WTC11 (cell line): ENCODE measurements at regions not wholly inside any gene's neighbourhood (a gene's known extent, or its start where the extent isn't known, plus 50 kb on each side); places are given as distances from the start of the nearest gene placed in this dataset.

Experiments used
- ATAC-seq: fragments of 200-7000 bp; cut with Tn5 transposase; 2 replicates; pipeline ENCODE4 v1.10.0; 2021; ENCODE audit warnings: mild to moderate bottlenecking, moderate library complexity
- CTCF ChIA-PET: fragments of 300-600 bp; sonication (Branson Sonifier 250); formaldehyde crosslinking; loops from one replicate; lab custom pipeline; 2021; ENCODE audit warnings: antibody characterized with exemption; lab: Charles Lee
- POLR2A ChIA-PET: fragments of 350-600 bp; sonication (Branson Sonifier 250); formaldehyde crosslinking; loops from one replicate; lab custom pipeline; 2021; ENCODE audit warnings: antibody characterized with exemption; lab: Charles Lee
- DNase-seq: peaks from one replicate; pipeline ENCODE4 v3.0.0; 2021; ENCODE audit warnings: low spot score
- H3K27ac Mint-ChIP-seq: 2 replicates; pipeline ENCODE4 v1.8.0; 2021; ENCODE audit warnings: mixed read lengths
- H3K27me3 Mint-ChIP-seq: 2 replicates; pipeline ENCODE4 v1.8.0; 2021; ENCODE audit warnings: low read depth, mild to moderate bottlenecking, moderate library complexity, mixed read lengths
- H3K36me3 Mint-ChIP-seq: 2 replicates; pipeline ENCODE4 v1.8.0; 2021; ENCODE audit warnings: mixed read lengths
- H3K4me1 Mint-ChIP-seq: 2 replicates; pipeline ENCODE4 v1.8.0; 2022; ENCODE audit warnings: mixed read lengths
- H3K4me3 Mint-ChIP-seq: 2 replicates; pipeline ENCODE4 v1.8.0; 2021; ENCODE audit warnings: mild to moderate bottlenecking, moderate library complexity, mixed read lengths
- H3K9me3 Mint-ChIP-seq: 2 replicates; pipeline ENCODE4 v1.8.0; 2021; ENCODE audit warnings: mixed read lengths
- ATF1 ChIP-seq: sonication (generic); formaldehyde crosslinking; IDR thresholded peaks from 2 replicates; pipeline ENCODE4 v1.8.1; 2023; ENCODE audit warnings: mild to moderate bottlenecking, moderate library complexity, missing genetic modification reagents
- CBFB ChIP-seq: sonication (generic); formaldehyde crosslinking; IDR thresholded peaks from 2 replicates; pipeline ENCODE4 v1.8.1; 2022; ENCODE audit warnings: mild to moderate bottlenecking, low read depth, missing genetic modification reagents
- ESRRA ChIP-seq: sonication (generic); formaldehyde crosslinking; IDR thresholded peaks from 2 replicates; pipeline ENCODE4 v1.8.1; 2022; ENCODE audit warnings: mild to moderate bottlenecking, missing genetic modification reagents, borderline replicate concordance
- HMGA2 ChIP-seq: fragments of 250-450 bp; sonication (Bioruptor Pico); IDR thresholded peaks from 2 replicates; pipeline ENCODE4 v1.4.0; 2021; ENCODE audit warnings: mild to moderate bottlenecking, moderate library complexity
- MYBL2 ChIP-seq: sonication (generic); formaldehyde crosslinking; IDR thresholded peaks from 2 replicates; pipeline ENCODE4 v1.8.1; 2023; ENCODE audit warnings: mild to moderate bottlenecking, moderate library complexity, missing genetic modification reagents
- PRRX2 ChIP-seq: fragments of 250-450 bp; sonication (Bioruptor Pico); IDR thresholded peaks from 2 replicates; pipeline ENCODE4 v1.8.0; 2021; ENCODE audit warnings: mild to moderate bottlenecking
- RORB ChIP-seq: fragments of 250-450 bp; sonication (Bioruptor Pico); IDR thresholded peaks from 2 replicates; pipeline ENCODE4 v1.9.0; 2021; ENCODE audit warnings: mild to moderate bottlenecking
- SMAD4 ChIP-seq: sonication (generic); formaldehyde crosslinking; IDR thresholded peaks from 2 replicates; pipeline ENCODE4 v1.8.0; 2022; ENCODE audit warnings: mild to moderate bottlenecking, missing genetic modification reagents
- ZNF219 ChIP-seq: sonication (generic); formaldehyde crosslinking; IDR thresholded peaks from 2 replicates; pipeline ENCODE4 v1.8.0; 2023; ENCODE audit warnings: missing genetic modification reagents, mild to moderate bottlenecking, borderline replicate concordance
- ZNF396 ChIP-seq: fragments of 250-450 bp; sonication (Bioruptor Pico); IDR thresholded peaks from 2 replicates; pipeline ENCODE4 v1.8.0; 2021; ENCODE audit warnings: mild to moderate bottlenecking, moderate library complexity, borderline replicate concordance
- ZNF671 ChIP-seq: fragments of 250-450 bp; sonication (Bioruptor Pico); IDR thresholded peaks from 2 replicates; pipeline ENCODE4 v1.8.0; 2021; ENCODE audit warnings: mild to moderate bottlenecking
- TF ChIP-seq, protein P1 (sequence below): sonication (generic); formaldehyde crosslinking; IDR thresholded peaks from 2 replicates; pipeline ENCODE4 v1.8.0; 2022; ENCODE audit warnings: mild to moderate bottlenecking, missing genetic modification reagents
- TF ChIP-seq, protein P2 (sequence below): sonication (generic); formaldehyde crosslinking; IDR thresholded peaks from 2 replicates; pipeline ENCODE4 v1.8.1; 2022; ENCODE audit warnings: low read depth, missing genetic modification reagents, borderline replicate concordance
- TF ChIP-seq, protein P3 (sequence below): fragments of 250-450 bp; sonication (Bioruptor Pico); IDR thresholded peaks from 2 replicates; pipeline ENCODE4 v1.9.0; 2021; ENCODE audit warnings: mild to moderate bottlenecking, borderline replicate concordance
- TF ChIP-seq, protein P4 (sequence below): sonication (generic); formaldehyde crosslinking; IDR thresholded peaks from 2 replicates; pipeline ENCODE4 v1.8.1; 2022; ENCODE audit warnings: mild to moderate bottlenecking, moderate library complexity, missing genetic modification reagents
- TF ChIP-seq, protein P5 (sequence below): fragments of 250-450 bp; sonication (Bioruptor Pico); IDR thresholded peaks from 2 replicates; pipeline ENCODE4 v2.1.2; 2022; ENCODE audit warnings: mild to moderate bottlenecking, moderate library complexity
- TF ChIP-seq, protein P6 (sequence below): sonication (generic); formaldehyde crosslinking; IDR thresholded peaks from 2 replicates; pipeline ENCODE4 v1.8.1; 2023; ENCODE audit warnings: mild to moderate bottlenecking, missing genetic modification reagents, borderline replicate concordance
- TF ChIP-seq, protein P7 (sequence below): sonication (generic); formaldehyde crosslinking; IDR thresholded peaks from 2 replicates; pipeline ENCODE4 v1.8.1; 2023; ENCODE audit warnings: mild to moderate bottlenecking, missing genetic modification reagents
- TF ChIP-seq, protein P8 (sequence below): sonication (generic); formaldehyde crosslinking; IDR thresholded peaks from 2 replicates; pipeline ENCODE4 v1.8.1; 2023; ENCODE audit warnings: mild to moderate bottlenecking, missing genetic modification reagents, moderate library complexity

DNA sequence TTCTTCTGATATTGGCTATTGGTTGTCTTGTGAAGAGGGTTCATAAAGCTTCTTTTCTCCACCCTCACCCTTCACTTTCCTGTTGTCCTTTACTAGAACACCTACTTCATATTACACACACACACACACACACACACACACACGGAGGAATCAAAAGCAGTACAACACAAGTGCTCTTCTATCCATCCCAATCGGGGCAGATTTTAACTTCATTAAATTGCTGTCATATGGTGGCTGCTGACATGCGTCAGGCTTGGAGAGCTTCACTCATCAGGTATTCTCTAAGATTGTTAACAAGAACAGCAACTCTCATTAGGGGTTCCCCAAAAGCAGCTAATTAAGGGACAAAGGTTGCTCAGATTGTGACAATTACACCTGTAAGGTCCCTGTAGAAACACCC lies 239.1 kb upstream of the MEIS2 start (continued):
- TF ChIP-seq, protein P1, sequence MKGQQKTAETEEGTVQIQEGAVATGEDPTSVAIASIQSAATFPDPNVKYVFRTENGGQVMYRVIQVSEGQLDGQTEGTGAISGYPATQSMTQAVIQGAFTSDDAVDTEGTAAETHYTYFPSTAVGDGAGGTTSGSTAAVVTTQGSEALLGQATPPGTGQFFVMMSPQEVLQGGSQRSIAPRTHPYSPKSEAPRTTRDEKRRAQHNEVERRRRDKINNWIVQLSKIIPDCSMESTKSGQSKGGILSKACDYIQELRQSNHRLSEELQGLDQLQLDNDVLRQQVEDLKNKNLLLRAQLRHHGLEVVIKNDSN (CRISPR knock-in tag), result no peak
- no peak for TF ChIP-seq ZNF219 (CRISPR knock-in tag)
- TF ChIP-seq, protein P2, sequence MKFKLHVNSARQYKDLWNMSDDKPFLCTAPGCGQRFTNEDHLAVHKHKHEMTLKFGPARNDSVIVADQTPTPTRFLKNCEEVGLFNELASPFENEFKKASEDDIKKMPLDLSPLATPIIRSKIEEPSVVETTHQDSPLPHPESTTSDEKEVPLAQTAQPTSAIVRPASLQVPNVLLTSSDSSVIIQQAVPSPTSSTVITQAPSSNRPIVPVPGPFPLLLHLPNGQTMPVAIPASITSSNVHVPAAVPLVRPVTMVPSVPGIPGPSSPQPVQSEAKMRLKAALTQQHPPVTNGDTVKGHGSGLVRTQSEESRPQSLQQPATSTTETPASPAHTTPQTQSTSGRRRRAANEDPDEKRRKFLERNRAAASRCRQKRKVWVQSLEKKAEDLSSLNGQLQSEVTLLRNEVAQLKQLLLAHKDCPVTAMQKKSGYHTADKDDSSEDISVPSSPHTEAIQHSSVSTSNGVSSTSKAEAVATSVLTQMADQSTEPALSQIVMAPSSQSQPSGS (CRISPR knock-in tag), result no peak
- TF ChIP-seq ZNF396, result no peak
- TF ChIP-seq, protein P3, sequence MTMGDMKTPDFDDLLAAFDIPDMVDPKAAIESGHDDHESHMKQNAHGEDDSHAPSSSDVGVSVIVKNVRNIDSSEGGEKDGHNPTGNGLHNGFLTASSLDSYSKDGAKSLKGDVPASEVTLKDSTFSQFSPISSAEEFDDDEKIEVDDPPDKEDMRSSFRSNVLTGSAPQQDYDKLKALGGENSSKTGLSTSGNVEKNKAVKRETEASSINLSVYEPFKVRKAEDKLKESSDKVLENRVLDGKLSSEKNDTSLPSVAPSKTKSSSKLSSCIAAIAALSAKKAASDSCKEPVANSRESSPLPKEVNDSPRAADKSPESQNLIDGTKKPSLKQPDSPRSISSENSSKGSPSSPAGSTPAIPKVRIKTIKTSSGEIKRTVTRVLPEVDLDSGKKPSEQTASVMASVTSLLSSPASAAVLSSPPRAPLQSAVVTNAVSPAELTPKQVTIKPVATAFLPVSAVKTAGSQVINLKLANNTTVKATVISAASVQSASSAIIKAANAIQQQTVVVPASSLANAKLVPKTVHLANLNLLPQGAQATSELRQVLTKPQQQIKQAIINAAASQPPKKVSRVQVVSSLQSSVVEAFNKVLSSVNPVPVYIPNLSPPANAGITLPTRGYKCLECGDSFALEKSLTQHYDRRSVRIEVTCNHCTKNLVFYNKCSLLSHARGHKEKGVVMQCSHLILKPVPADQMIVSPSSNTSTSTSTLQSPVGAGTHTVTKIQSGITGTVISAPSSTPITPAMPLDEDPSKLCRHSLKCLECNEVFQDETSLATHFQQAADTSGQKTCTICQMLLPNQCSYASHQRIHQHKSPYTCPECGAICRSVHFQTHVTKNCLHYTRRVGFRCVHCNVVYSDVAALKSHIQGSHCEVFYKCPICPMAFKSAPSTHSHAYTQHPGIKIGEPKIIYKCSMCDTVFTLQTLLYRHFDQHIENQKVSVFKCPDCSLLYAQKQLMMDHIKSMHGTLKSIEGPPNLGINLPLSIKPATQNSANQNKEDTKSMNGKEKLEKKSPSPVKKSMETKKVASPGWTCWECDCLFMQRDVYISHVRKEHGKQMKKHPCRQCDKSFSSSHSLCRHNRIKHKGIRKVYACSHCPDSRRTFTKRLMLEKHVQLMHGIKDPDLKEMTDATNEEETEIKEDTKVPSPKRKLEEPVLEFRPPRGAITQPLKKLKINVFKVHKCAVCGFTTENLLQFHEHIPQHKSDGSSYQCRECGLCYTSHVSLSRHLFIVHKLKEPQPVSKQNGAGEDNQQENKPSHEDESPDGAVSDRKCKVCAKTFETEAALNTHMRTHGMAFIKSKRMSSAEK (CRISPR knock-in tag), result no peak
- no peak for TF ChIP-seq CBFB (CRISPR knock-in tag)
- TF ChIP-seq HMGA2 (CRISPR knock-in tag), result no peak
- TF ChIP-seq, protein P4, sequence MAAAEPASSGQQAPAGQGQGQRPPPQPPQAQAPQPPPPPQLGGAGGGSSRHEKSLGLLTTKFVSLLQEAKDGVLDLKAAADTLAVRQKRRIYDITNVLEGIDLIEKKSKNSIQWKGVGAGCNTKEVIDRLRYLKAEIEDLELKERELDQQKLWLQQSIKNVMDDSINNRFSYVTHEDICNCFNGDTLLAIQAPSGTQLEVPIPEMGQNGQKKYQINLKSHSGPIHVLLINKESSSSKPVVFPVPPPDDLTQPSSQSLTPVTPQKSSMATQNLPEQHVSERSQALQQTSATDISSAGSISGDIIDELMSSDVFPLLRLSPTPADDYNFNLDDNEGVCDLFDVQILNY (CRISPR knock-in tag), result no peak
- TF ChIP-seq, protein P5, sequence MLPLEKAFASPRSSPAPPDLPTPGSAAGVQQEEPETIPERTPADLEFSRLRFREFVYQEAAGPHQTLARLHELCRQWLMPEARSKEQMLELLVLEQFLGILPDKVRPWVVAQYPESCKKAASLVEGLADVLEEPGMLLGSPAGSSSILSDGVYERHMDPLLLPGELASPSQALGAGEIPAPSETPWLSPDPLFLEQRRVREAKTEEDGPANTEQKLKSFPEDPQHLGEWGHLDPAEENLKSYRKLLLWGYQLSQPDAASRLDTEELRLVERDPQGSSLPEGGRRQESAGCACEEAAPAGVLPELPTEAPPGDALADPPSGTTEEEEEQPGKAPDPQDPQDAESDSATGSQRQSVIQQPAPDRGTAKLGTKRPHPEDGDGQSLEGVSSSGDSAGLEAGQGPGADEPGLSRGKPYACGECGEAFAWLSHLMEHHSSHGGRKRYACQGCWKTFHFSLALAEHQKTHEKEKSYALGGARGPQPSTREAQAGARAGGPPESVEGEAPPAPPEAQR, result no peak
- no peak for TF ChIP-seq PRRX2 (CRISPR knock-in tag)
- TF ChIP-seq MYBL2 (CRISPR knock-in tag), result no peak

DNA sequence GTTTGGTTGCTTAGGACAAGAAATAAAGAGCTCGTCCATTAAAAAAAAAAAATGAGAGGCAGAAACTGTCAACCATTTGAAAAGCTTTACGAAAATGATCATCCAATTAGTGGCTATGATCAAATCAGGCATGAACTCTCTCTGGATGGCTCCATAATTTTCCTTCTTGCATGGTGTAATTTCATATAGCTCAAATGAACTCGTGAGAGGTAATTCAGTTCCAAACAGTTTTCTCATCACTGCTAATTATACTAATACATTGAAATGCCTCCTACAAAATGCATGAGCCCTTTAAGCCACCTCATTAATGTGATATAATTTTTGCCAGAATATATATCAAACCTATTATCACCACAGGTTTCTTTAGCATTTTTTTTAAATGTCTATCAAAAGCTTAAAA lies 239.5 kb upstream of the MEIS2 start:
- Mint-ChIP-seq H3K27me3 (no peaks in the 10 kb centered on the region), H3K4me3 (no peak overlapping the region), H3K9me3 (peaks cover 7% of the 10 kb centered on the region)
- TF ChIP-seq ATF1 (CRISPR knock-in tag), result no peak
- no peak for TF ChIP-seq SMAD4 (CRISPR knock-in tag)
- TF ChIP-seq, protein P6, sequence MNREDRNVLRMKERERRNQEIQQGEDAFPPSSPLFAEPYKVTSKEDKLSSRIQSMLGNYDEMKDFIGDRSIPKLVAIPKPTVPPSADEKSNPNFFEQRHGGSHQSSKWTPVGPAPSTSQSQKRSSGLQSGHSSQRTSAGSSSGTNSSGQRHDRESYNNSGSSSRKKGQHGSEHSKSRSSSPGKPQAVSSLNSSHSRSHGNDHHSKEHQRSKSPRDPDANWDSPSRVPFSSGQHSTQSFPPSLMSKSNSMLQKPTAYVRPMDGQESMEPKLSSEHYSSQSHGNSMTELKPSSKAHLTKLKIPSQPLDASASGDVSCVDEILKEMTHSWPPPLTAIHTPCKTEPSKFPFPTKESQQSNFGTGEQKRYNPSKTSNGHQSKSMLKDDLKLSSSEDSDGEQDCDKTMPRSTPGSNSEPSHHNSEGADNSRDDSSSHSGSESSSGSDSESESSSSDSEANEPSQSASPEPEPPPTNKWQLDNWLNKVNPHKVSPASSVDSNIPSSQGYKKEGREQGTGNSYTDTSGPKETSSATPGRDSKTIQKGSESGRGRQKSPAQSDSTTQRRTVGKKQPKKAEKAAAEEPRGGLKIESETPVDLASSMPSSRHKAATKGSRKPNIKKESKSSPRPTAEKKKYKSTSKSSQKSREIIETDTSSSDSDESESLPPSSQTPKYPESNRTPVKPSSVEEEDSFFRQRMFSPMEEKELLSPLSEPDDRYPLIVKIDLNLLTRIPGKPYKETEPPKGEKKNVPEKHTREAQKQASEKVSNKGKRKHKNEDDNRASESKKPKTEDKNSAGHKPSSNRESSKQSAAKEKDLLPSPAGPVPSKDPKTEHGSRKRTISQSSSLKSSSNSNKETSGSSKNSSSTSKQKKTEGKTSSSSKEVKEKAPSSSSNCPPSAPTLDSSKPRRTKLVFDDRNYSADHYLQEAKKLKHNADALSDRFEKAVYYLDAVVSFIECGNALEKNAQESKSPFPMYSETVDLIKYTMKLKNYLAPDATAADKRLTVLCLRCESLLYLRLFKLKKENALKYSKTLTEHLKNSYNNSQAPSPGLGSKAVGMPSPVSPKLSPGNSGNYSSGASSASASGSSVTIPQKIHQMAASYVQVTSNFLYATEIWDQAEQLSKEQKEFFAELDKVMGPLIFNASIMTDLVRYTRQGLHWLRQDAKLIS (CRISPR knock-in tag), result no peak
- no peak for TF ChIP-seq RORB (CRISPR knock-in tag)
- TF ChIP-seq, protein P7, sequence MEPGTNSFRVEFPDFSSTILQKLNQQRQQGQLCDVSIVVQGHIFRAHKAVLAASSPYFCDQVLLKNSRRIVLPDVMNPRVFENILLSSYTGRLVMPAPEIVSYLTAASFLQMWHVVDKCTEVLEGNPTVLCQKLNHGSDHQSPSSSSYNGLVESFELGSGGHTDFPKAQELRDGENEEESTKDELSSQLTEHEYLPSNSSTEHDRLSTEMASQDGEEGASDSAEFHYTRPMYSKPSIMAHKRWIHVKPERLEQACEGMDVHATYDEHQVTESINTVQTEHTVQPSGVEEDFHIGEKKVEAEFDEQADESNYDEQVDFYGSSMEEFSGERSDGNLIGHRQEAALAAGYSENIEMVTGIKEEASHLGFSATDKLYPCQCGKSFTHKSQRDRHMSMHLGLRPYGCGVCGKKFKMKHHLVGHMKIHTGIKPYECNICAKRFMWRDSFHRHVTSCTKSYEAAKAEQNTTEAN, result no peak
- no peak for TF ChIP-seq ESRRA (CRISPR knock-in tag)
- TF ChIP-seq ZNF671, result no peak
- TF ChIP-seq, protein P8, sequence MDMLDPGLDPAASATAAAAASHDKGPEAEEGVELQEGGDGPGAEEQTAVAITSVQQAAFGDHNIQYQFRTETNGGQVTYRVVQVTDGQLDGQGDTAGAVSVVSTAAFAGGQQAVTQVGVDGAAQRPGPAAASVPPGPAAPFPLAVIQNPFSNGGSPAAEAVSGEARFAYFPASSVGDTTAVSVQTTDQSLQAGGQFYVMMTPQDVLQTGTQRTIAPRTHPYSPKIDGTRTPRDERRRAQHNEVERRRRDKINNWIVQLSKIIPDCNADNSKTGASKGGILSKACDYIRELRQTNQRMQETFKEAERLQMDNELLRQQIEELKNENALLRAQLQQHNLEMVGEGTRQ (CRISPR knock-in tag), result no peak
- TF ChIP-seq, all 79 proteins: peak for 0
- ChIA-PET POLR2A (no interaction called here), CTCF (interaction anchor here (0.6 kb wide), 1 partner anchor 234 kb away, joined by 4 read pairs; no protein-coding TSS in a partner anchor)
- ATAC-seq, result no peak
- no peaks in the 10 kb centered on the region for H3K36me3 Mint-ChIP-seq
- DNase-seq, result no peak
- H3K27ac Mint-ChIP-seq, result no peak overlapping the region
- H3K4me1 Mint-ChIP-seq, result no peaks in the 10 kb centered on the region
